Smooth muscle cell (in vitro differentiated cells): ENCODE measurements at regions not wholly inside any gene's neighbourhood (a gene's known extent, or its start where the extent isn't known, plus 50 kb on each side); places are given as distances from the start of the nearest gene placed in this dataset.

Source experiments
- DNase-seq: peaks from one replicate; lab custom pipeline; 2025; ENCODE audit not compliant: unreplicated experiment; lab: John Stamatoyannopoulos, UW
- H2AFZ ChIP-seq: fragments of 200-600 bp; sonication (generic); 2 replicates; pipeline ENCODE4 v1.6.0; 2016; ENCODE audit warnings: antibody characterized with exemption, low read depth, mild to moderate bottlenecking
- H3F3A ChIP-seq: fragments of 200-600 bp; sonication (generic); 2 replicates; pipeline ENCODE4 v1.6.0; 2017; ENCODE audit warnings: antibody characterized with exemption, low read depth
- H3K27ac ChIP-seq: fragments of 200-600 bp; sonication (generic); 2 replicates; pipeline ENCODE4 v1.5.1; 2016; ENCODE audit warnings: low read depth, mild to moderate bottlenecking
- H3K27me3 ChIP-seq: fragments of 200-600 bp; sonication (generic); 2 replicates; pipeline ENCODE4 v1.6.1; 2016; ENCODE audit warnings: low read depth, mild to moderate bottlenecking
- H3K36me3 ChIP-seq: fragments of 200-600 bp; sonication (generic); 2 replicates; pipeline ENCODE4 v1.5.1; 2016; ENCODE audit warnings: low read depth
- H3K4me1 ChIP-seq: fragments of 200-600 bp; sonication (generic); 2 replicates; pipeline ENCODE4 v1.5.1; 2016; ENCODE audit warnings: low read depth
- H3K4me2 ChIP-seq: fragments of 200-600 bp; sonication (generic); 2 replicates; pipeline ENCODE4 v1.6.0; 2016; ENCODE audit warnings: mild to moderate bottlenecking
- H3K4me3 ChIP-seq: fragments of 200-600 bp; sonication (generic); 2 replicates; pipeline ENCODE4 v1.5.1; 2016; ENCODE audit warnings: mild to moderate bottlenecking
- H3K79me2 ChIP-seq: fragments of 200-600 bp; sonication (generic); 2 replicates; pipeline ENCODE4 v1.6.0; 2016; ENCODE audit warnings: low read depth, mild to moderate bottlenecking
- H3K9ac ChIP-seq: fragments of 200-600 bp; sonication (generic); 2 replicates; pipeline ENCODE4 v1.6.0; 2016; ENCODE audit warnings: low read depth
- H3K9me3 ChIP-seq: fragments of 200-600 bp; sonication (generic); replicated peaks from 2 replicates; pipeline ENCODE4 v1.5.1; 2016; ENCODE audit warnings: low read depth
- H4K20me1 ChIP-seq: fragments of 200-600 bp; sonication (generic); 2 replicates; pipeline ENCODE4 v1.6.0; 2016; ENCODE audit warnings: low read depth
- WGBS: methylation state at CpG from one replicate; pipeline ENCODE4 v1.1.7; 2016; ENCODE audit warnings: low lambda C conversion rate; 5-methylcytosine and 5-hydroxymethylcytosine counted together
- TF ChIP-seq, protein P1 (sequence below): fragments of 200-600 bp; sonication (generic); IDR thresholded peaks from 2 replicates; pipeline ENCODE4 v1.5.1; 2017; ENCODE audit warnings: borderline replicate concordance, mild to moderate bottlenecking, antibody characterized with exemption; ENCODE audit not compliant: insufficient read depth, poor library complexity, severe bottlenecking

DNA sequence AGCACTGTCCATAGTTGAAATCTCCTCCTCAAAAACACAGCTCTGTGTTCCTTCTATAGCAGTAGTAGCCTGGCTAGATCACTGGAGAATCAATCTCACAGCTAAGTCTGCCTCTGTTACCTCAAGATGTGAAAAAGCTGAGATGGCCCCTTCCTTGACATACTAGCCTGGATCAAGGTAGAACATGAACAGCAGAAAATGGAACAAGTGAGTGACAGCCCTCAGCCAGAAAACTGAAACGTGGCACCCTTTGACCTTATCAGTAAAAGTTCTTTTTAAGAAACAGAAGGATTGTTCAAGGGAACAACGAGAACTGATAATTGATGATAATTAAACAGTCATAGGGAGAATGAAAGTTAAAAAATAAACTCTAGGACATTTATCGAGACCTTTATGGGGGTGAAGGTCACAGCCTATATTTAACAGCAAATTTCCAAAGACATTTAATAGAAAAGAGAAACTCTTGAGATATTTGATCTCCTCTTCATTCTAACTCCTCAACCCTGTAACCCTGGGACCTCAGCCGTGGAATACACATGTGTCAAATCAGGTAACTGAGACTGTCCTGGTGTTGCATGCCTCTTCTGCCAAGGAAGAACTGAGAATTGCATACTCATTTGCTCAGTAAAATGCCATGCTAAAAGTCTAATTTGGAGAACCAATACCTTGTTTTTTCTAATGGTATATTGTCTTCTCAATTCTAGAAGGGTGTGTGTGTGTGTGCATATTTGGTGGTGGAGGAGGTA is 258.0 kb upstream of the ATP2B1 start:
- H3F3A ChIP-seq = peaks cover 7% of the 10 kb centered on the region
- H2AFZ ChIP-seq = no peak overlapping the region
- H3K27me3 ChIP-seq = no peaks in the 10 kb centered on the region
- no peaks in the 10 kb centered on the region for H3K36me3 ChIP-seq
- H3K4me3 ChIP-seq = no peak overlapping the region
- H3K4me1 ChIP-seq = no peaks in the 10 kb centered on the region
- no peaks in the 10 kb centered on the region for H4K20me1 ChIP-seq
- H3K79me2 ChIP-seq = no peaks in the 10 kb centered on the region
- H3K9ac ChIP-seq = no peak overlapping the region
- no peaks in the 10 kb centered on the region for H3K9me3 ChIP-seq
- H3K27ac ChIP-seq = no peak overlapping the region
- no peak for DNase-seq
- 86% methylated on average over 4 of the region's 4 CpGs for WGBS
- TF ChIP-seq, protein P1, sequence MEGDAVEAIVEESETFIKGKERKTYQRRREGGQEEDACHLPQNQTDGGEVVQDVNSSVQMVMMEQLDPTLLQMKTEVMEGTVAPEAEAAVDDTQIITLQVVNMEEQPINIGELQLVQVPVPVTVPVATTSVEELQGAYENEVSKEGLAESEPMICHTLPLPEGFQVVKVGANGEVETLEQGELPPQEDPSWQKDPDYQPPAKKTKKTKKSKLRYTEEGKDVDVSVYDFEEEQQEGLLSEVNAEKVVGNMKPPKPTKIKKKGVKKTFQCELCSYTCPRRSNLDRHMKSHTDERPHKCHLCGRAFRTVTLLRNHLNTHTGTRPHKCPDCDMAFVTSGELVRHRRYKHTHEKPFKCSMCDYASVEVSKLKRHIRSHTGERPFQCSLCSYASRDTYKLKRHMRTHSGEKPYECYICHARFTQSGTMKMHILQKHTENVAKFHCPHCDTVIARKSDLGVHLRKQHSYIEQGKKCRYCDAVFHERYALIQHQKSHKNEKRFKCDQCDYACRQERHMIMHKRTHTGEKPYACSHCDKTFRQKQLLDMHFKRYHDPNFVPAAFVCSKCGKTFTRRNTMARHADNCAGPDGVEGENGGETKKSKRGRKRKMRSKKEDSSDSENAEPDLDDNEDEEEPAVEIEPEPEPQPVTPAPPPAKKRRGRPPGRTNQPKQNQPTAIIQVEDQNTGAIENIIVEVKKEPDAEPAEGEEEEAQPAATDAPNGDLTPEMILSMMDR = no peak
- H3K4me2 ChIP-seq = no peak overlapping the region

DNA sequence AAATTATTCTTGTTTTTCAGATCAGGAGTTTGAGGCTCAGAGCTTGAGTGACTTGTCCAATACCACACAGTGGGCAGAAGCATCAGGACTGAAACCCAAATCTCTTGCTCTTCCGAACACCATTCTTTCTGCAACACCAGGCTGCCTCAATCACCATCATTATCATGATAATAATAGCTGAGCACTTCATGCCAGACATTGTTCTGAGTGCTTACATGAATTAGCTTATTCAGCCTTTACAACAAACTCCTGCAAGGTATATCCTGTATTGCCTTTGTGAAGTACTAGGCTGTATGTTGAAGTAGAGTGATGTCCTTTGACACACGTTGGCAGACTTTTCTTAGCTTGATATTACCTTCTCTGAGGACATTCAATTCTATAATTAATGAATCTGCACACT is 257.4 kb upstream of the ATP2B1 start:
- Histone ChIP-seq H3K4me2 (no peak overlapping the region), H2AFZ (no peak overlapping the region), H3K27ac (no peak overlapping the region), H3K4me1 (no peaks in the 10 kb centered on the region), H3K79me2 (no peaks in the 10 kb centered on the region), H3K9me3 (no peaks in the 10 kb centered on the region), H3K27me3 (no peaks in the 10 kb centered on the region), H3K9ac (no peak overlapping the region), H3K4me3 (no peak overlapping the region), H3K36me3 (no peaks in the 10 kb centered on the region), H3F3A (peaks cover under 1% of the 10 kb centered on the region), H4K20me1 (no peaks in the 10 kb centered on the region)
- DNase-seq = no peak
- 77% methylated on average over 2 of the region's 2 CpGs for WGBS
- TF ChIP-seq, protein P1 = no peak

DNA sequence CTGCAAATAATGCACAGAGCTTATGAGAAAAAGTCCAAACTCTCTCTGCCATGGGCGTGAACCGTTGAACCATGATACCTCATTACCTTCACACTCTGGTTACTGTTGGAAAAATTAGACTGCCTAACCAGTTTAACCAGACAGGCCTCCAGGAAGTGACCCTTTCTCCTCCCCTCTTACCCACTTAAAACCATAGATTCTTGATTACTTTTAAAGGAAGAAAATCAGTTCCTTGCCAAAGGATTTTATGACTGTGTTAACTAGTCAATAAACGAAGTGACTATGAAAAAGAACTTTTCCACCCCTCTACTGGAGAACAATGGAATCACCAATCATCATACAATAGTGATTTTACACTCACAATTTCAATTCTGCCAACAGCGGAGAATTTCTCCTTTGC is 254.0 kb upstream of the ATP2B1 start:
- Histone ChIP-seq H3K4me1 (no peaks in the 10 kb centered on the region), H3K79me2 (no peaks in the 10 kb centered on the region), H3K27ac (no peak overlapping the region), H3K4me2 (no peak overlapping the region), H3K27me3 (no peaks in the 10 kb centered on the region), H4K20me1 (no peaks in the 10 kb centered on the region), H3K36me3 (no peaks in the 10 kb centered on the region), H2AFZ (no peak overlapping the region), H3K4me3 (no peak overlapping the region), H3K9ac (no peak overlapping the region), H3F3A (no peaks in the 10 kb centered on the region), H3K9me3 (no peaks in the 10 kb centered on the region)
- no peak for DNase-seq
- 78% methylated on average over 4 of the region's 4 CpGs for WGBS
- TF ChIP-seq, protein P1 = no peak
